ENCODE measurements at regions not wholly inside any gene's neighbourhood (a gene's known extent, or its start where the extent isn't known, plus 50 kb on each side); places are given as distances from the start of the nearest gene placed in this dataset.

DNA sequence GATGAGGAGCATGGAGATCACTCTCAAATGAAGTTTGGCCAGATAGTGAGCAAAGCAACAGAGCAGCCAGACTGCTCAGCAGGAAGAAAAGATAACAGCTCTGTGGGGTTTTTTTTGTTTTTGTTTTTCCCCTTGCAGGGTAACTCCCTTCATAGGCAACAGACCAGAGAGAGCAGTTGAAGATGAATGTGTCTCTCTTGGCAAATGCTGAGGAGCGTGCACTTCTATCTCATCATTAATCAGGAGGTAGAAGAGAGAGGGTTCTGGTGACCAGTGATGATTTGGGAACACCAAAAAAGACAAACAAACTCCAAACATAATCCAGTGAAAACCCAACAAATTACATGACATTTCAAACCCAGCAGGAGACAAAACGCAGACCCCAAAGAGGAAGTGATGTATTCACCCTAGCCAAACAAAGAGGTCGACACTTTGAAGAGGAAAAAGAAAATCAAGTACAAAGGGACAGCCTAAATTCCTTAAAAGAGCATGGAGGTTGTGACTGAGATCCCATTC, 66.2 kb upstream of the RREB1 start (continued):
- TF ChIP-seq HNRNPL (IDR thresholded peaks at IDR 0.05; ENCODE audit: low read depth, low read length) (no peak), MNT (conservative IDR thresholded peaks at IDR 0.05) (peak in 1 of 2 experiments; percentile 36; a peak in 1 of 4 replicates), IFI16 (CRISPR knock-in tag; IDR thresholded peaks at IDR 0.05) (no peak), DLX4 (CRISPR knock-in tag; IDR thresholded peaks at IDR 0.05) (no peak), E4F1 (CRISPR knock-in tag; IDR thresholded peaks at IDR 0.05; ENCODE audit: borderline replicate concordance) (no peak), BRF2 (IDR thresholded peaks at IDR 0.05; ENCODE audit: borderline replicate concordance, insufficient read depth, insufficient read length) (no peak), ATF7 (IDR thresholded peaks at IDR 0.05) (peak; percentile 7; the same call in 1 of the 2 replicates), LEF1 (IDR thresholded peaks at IDR 0.05) (peak; percentile 72; the same call in 1 of the 2 replicates), MCM3 (IDR thresholded peaks at IDR 0.05) (no peak), UBTF (IDR thresholded peaks at IDR 0.05; ENCODE audit: borderline replicate concordance in 1 of 2, low read depth in 2 of 2, low read length in 2 of 2) (0 out of 4 replicates have a peak, but pooled peaks of 1 of the 2 experiments have one; percentile 22)
- TF ChIP-seq, protein P1, sequence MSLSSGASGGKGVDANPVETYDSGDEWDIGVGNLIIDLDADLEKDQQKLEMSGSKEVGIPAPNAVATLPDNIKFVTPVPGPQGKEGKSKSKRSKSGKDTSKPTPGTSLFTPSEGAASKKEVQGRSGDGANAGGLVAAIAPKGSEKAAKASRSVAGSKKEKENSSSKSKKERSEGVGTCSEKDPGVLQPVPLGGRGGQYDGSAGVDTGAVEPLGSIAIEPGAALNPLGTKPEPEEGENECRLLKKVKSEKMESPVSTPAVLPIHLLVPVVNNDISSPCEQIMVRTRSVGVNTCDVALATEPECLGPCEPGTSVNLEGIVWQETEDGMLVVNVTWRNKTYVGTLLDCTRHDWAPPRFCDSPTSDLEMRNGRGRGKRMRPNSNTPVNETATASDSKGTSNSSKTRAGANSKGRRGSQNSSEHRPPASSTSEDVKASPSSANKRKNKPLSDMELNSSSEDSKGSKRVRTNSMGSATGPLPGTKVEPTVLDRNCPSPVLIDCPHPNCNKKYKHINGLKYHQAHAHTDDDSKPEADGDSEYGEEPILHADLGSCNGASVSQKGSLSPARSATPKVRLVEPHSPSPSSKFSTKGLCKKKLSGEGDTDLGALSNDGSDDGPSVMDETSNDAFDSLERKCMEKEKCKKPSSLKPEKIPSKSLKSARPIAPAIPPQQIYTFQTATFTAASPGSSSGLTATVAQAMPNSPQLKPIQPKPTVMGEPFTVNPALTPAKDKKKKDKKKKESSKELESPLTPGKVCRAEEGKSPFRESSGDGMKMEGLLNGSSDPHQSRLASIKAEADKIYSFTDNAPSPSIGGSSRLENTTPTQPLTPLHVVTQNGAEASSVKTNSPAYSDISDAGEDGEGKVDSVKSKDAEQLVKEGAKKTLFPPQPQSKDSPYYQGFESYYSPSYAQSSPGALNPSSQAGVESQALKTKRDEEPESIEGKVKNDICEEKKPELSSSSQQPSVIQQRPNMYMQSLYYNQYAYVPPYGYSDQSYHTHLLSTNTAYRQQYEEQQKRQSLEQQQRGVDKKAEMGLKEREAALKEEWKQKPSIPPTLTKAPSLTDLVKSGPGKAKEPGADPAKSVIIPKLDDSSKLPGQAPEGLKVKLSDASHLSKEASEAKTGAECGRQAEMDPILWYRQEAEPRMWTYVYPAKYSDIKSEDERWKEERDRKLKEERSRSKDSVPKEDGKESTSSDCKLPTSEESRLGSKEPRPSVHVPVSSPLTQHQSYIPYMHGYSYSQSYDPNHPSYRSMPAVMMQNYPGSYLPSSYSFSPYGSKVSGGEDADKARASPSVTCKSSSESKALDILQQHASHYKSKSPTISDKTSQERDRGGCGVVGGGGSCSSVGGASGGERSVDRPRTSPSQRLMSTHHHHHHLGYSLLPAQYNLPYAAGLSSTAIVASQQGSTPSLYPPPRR (CRISPR knock-in tag; IDR thresholded peaks at IDR 0.05; ENCODE audit: borderline replicate concordance): no peak
- TF ChIP-seq, protein P2, sequence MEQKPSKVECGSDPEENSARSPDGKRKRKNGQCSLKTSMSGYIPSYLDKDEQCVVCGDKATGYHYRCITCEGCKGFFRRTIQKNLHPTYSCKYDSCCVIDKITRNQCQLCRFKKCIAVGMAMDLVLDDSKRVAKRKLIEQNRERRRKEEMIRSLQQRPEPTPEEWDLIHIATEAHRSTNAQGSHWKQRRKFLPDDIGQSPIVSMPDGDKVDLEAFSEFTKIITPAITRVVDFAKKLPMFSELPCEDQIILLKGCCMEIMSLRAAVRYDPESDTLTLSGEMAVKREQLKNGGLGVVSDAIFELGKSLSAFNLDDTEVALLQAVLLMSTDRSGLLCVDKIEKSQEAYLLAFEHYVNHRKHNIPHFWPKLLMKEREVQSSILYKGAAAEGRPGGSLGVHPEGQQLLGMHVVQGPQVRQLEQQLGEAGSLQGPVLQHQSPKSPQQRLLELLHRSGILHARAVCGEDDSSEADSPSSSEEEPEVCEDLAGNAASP (IDR thresholded peaks at IDR 0.05): no peak

Measured in K562 (cell line).